IPS-15b (cell line): ENCODE measurements at regions not wholly inside any gene's neighbourhood (a gene's known extent, or its start where the extent isn't known, plus 50 kb on each side); places are given as distances from the start of the nearest gene placed in this dataset.

Source experiments
- H3K27me3 ChIP-seq: one replicate; pipeline ENCODE4 v1.6.1; 2013; ENCODE audit warnings: low read length; ENCODE audit not compliant: control insufficient read depth, insufficient read depth
- H3K36me3 ChIP-seq: one replicate; pipeline ENCODE4 v1.6.1; 2013; ENCODE audit warnings: low read length; ENCODE audit not compliant: control insufficient read depth, insufficient read depth
- H3K4me1 ChIP-seq: one replicate; pipeline ENCODE4 v1.6.1; 2013; ENCODE audit warnings: mild to moderate bottlenecking, low read length; ENCODE audit not compliant: control insufficient read depth, insufficient read depth
- H3K4me3 ChIP-seq: one replicate; pipeline ENCODE4 v1.5.1; 2013; ENCODE audit warnings: low read depth, low read length
- H3K9ac ChIP-seq: one replicate; pipeline ENCODE4 v1.6.1; 2013; ENCODE audit warnings: low read depth, mild to moderate bottlenecking, low read length
- H3K9me3 ChIP-seq: one replicate; pipeline ENCODE4 v1.6.1; 2013; ENCODE audit warnings: mild to moderate bottlenecking, low read length; ENCODE audit not compliant: control insufficient read depth, insufficient read depth

- no peak overlapping the region for H3K4me3 ChIP-seq
- H3K27me3 ChIP-seq, result no peaks in the 10 kb centered on the region
- H3K9me3 ChIP-seq, result no peaks in the 10 kb centered on the region
- no peak overlapping the region for H3K9ac ChIP-seq
- H3K36me3 ChIP-seq, result no peaks in the 10 kb centered on the region
- H3K4me1 ChIP-seq, result no peaks in the 10 kb centered on the region
Measured at GRCh38 chr3:68458581-68458980, 473.8 kb downstream of the TAFA4 start.

GRCh38 chr3:68448510-68449383, 483.6 kb downstream of the TAFA4 start:
- Histone ChIP-seq H3K9ac (no peak overlapping the region), H3K36me3 (no peaks in the 10 kb centered on the region), H3K4me1 (no peaks in the 10 kb centered on the region), H3K4me3 (no peak overlapping the region), H3K9me3 (no peaks in the 10 kb centered on the region), H3K27me3 (no peaks in the 10 kb centered on the region)

- H3K4me3 ChIP-seq, result no peak overlapping the region
- H3K36me3 ChIP-seq, result no peaks in the 10 kb centered on the region
- no peaks in the 10 kb centered on the region for H3K27me3 ChIP-seq
- no peaks in the 10 kb centered on the region for H3K4me1 ChIP-seq
- no peak overlapping the region for H3K9ac ChIP-seq
- no peaks in the 10 kb centered on the region for H3K9me3 ChIP-seq
Measured at GRCh38 chr3:68447885-68448284, 484.5 kb downstream of the TAFA4 start.

DNA sequence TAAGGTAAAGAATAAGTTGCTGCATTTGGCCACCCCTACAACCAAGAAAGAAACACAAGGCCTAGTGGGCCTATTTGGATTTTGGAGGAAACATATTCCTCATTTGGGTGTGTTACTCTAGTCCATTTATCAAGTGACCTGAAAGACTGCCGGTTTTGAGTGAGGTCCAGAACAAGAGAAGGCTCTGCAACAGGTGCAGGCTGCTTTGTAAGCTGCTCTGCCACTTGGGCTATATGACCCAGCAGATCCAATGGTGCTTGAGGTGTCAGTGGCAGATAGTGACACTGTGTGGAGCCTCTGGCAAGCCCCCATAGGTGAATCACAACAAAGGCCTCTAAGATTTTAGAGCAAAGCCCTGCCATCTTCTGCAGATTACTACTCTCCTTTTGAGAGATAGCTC, 491.3 kb downstream of the TAFA4 start:
- Histone ChIP-seq H3K36me3 (no peaks in the 10 kb centered on the region), H3K4me1 (no peaks in the 10 kb centered on the region), H3K9ac (no peak overlapping the region), H3K9me3 (no peaks in the 10 kb centered on the region), H3K27me3 (no peaks in the 10 kb centered on the region), H3K4me3 (no peak overlapping the region)

DNA sequence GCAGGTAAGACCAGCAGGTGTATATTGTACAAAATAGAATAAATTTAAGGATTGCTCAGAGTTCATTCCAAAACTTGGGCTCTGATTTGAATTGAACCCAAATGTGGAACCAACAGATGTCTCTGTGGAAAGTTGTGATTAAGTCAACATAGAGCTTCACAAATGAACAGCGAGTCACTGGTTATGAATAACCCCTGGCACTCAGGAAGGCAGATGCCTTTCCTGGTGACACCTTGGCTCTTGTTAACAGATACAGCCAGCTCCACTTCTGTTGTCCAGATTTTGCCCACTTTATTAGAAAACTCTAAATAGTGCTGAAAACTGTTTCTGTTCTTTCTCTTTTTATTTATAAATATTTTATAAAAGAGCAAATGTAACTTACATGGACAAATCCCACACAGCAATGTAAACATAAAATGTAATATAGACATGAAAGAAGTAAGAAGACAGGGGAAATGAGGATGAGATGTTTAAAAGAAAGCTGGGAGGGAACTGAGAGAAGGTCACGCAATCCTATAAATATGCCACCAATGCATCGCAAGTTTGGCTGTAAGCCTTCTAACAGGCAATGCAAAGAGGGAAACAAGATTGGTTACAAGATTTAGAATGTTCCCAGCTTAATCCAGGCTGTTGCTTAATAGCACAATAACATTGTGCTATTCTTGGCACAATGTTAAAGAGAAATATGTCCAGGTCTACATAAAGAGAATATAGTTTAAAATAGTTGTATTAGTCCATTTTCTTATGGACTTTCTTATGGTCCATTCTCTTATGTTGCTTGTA, 495.5 kb downstream of the TAFA4 start:
- Histone ChIP-seq H3K9me3 (no peaks in the 10 kb centered on the region), H3K4me3 (no peak overlapping the region), H3K27me3 (no peaks in the 10 kb centered on the region), H3K9ac (no peak overlapping the region), H3K4me1 (no peaks in the 10 kb centered on the region), H3K36me3 (no peaks in the 10 kb centered on the region)

DNA sequence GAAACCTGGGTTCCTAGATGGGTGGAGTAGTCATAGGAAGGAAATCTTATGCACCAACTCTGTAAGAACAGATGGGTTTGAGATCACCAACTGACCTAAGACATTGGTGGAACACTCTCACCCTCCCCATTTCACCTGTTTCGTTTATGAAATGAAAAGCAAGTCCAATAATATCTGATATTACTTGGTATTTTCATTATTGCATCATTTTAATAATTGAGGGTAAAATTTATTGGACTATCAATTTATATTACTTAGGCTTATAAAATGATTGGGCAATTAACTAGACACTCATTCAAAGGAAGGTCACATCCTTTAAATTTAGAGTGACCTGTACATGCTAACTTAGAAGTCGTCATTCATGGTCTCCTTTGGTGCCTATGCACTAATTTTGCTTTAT, 503.9 kb downstream of the TAFA4 start:
- Histone ChIP-seq H3K4me1 (peaks cover 4% of the 10 kb centered on the region), H3K27me3 (no peaks in the 10 kb centered on the region), H3K4me3 (no peak overlapping the region), H3K9ac (no peak overlapping the region), H3K9me3 (no peaks in the 10 kb centered on the region), H3K36me3 (no peaks in the 10 kb centered on the region)

DNA sequence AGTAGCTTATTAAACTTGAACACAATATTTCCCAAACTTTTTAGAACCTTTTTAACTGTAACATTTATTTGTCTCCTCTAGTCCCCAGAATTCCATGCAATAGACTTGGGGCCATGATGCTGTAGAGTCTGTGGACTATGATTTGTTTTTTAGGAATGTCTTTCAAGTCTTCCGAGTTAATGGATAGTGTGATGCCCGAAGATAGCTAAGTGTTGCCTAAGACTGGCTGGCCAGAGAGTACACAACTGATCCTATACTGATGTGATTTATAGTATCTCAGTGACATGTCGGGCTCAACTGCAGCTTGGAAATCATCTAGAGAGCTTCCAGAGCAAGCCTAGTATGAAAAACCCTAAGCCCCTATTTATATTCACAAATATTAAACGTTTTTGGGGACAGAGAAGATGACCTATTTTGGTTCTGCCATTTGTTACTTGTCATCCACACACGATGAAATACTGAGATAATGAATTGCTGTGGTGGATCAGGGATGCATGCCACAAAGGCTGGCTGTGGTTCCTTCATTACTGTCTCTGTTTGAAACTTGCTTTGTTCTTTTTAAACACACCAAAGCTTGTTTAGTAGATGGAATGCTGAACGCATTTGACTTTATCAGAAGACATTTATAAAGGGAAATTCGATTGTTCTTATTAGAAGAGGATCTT, 507.4 kb downstream of the TAFA4 start:
- Histone ChIP-seq H3K36me3 (no peaks in the 10 kb centered on the region), H3K9ac (no peak overlapping the region), H3K4me3 (no peak overlapping the region), H3K27me3 (no peaks in the 10 kb centered on the region), H3K9me3 (no peaks in the 10 kb centered on the region), H3K4me1 (peaks cover 4% of the 10 kb centered on the region)

GRCh38 chr3:68408626-68409025, 523.7 kb downstream of the TAFA4 start:
- H3K4me3 ChIP-seq, result no peak overlapping the region
- H3K9ac ChIP-seq, result no peak overlapping the region
- H3K27me3 ChIP-seq, result no peaks in the 10 kb centered on the region
- no peaks in the 10 kb centered on the region for H3K9me3 ChIP-seq
- H3K36me3 ChIP-seq, result no peaks in the 10 kb centered on the region
- no peaks in the 10 kb centered on the region for H3K4me1 ChIP-seq

GRCh38 chr3:68403741-68404140, 528.6 kb downstream of the TAFA4 start:
- Histone ChIP-seq H3K4me3 (no peak overlapping the region), H3K9me3 (no peaks in the 10 kb centered on the region), H3K4me1 (no peaks in the 10 kb centered on the region), H3K9ac (no peak overlapping the region), H3K27me3 (no peaks in the 10 kb centered on the region), H3K36me3 (no peaks in the 10 kb centered on the region)

- H3K4me1 ChIP-seq, result no peaks in the 10 kb centered on the region
- no peaks in the 10 kb centered on the region for H3K36me3 ChIP-seq
- H3K27me3 ChIP-seq, result no peaks in the 10 kb centered on the region
- H3K9me3 ChIP-seq, result no peaks in the 10 kb centered on the region
- no peak overlapping the region for H3K9ac ChIP-seq
- no peak overlapping the region for H3K4me3 ChIP-seq
Measured at GRCh38 chr3:68402235-68402918, 530.0 kb downstream of the TAFA4 start.

DNA sequence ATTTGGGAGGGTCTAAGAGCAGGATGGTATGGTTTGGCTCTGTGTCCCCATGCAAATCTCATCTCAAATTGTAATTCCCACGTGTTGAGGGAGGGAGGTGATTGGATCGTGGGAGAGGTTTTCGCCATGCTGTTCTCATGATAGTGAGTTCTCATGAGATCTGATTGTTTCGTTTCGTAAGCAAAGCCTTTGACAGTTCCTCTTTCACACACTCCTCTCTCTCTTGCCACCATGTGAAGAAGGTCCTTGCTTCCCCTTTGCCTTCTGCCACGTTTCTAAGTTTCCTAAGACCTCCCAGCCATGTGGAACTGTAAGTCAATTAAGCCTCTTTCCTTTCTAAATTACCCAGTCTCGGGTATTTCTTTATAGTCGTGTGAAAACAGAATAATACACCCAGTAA, 553.7 kb downstream of the TAFA4 start:
- no peaks in the 10 kb centered on the region for H3K4me1 ChIP-seq
- H3K9me3 ChIP-seq, result no peaks in the 10 kb centered on the region
- no peak overlapping the region for H3K4me3 ChIP-seq
- no peak overlapping the region for H3K9ac ChIP-seq
- H3K27me3 ChIP-seq, result no peaks in the 10 kb centered on the region
- no peaks in the 10 kb centered on the region for H3K36me3 ChIP-seq
